ENCODE measurements at regions not wholly inside any gene's neighbourhood (a gene's known extent, or its start where the extent isn't known, plus 50 kb on each side); places are given as distances from the start of the nearest gene placed in this dataset.

GRCh38 chr1:54460351-54460750 lies 54.2 kb upstream of the SSBP3 start:
- no peak overlapping the region for H3K4me3 ChIP-seq (ENCODE audit: control insufficient read depth, low read depth, low read length)
- no peak for TF ChIP-seq CTCF (conservative IDR thresholded peaks at IDR 0.05; ENCODE audit: control insufficient read depth, insufficient read depth, low read depth, low read length)
- no peak for DNase-seq (ENCODE audit: low read depth)

DNA sequence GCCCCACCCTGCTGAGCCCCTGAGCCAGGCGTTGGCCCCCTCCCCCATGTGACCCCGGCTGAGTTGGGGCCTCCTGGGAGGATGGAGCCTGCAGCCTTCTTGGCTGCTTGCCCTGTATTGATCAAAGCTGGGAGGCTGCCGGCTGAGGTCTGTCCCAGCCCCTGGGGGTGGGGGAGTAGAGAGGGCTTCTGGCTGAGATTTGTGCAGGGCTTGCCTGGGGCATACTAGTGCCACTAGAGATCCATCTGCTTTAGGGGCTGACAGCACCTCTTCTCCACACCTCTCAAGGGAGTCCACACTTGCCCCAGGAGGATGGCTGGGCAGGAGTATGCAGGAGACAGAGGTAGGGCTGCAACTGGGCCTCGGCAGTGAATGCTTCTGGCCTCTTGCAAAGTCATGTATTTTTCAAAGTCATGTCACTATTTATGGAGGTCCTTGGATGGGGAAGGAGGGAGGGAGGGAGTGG lies 53.6 kb upstream of the SSBP3 start:
- no peak for TF ChIP-seq CTCF (conservative IDR thresholded peaks at IDR 0.05; ENCODE audit: control insufficient read depth, insufficient read depth, low read depth, low read length)
- H3K4me3 ChIP-seq (ENCODE audit: control insufficient read depth, low read depth, low read length) = no peak overlapping the region

DNA sequence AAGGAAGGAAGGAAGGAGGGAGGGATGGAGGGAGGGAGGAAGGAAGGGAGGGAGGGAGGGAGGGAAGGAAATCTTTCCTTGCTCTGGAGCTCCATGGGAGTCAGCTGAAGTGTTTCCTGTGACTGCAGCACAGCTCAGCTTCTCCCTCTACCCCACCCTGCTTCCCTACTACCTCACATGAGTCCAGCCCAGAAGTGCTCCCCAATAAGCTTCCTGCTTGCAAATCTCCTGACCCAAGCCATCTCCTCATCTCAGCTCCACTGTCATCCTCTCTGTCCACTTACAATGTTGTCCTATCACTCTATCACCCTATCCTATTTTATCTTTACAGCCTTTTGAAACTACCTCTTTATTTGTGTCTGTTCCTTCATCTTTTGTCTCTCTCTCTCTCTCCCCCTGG lies 52.9 kb upstream of the SSBP3 start:
- DNase-seq (ENCODE audit: low read depth) = no peak
- TF ChIP-seq CTCF (conservative IDR thresholded peaks at IDR 0.05; ENCODE audit: control insufficient read depth, insufficient read depth, low read depth, low read length) = no peak
- no peak overlapping the region for H3K4me3 ChIP-seq (ENCODE audit: control insufficient read depth, low read depth, low read length)

More for the DNA sequence above, 53.6 kb upstream of the SSBP3 start:
- DNase-seq (ENCODE audit: low read depth) = no peak

- no peak overlapping the region for H3K4me3 ChIP-seq (ENCODE audit: control insufficient read depth, low read depth, low read length)
- no peak for DNase-seq (ENCODE audit: low read depth)
- TF ChIP-seq CTCF (conservative IDR thresholded peaks at IDR 0.05; ENCODE audit: control insufficient read depth, insufficient read depth, low read depth, low read length) = no peak
Observed at GRCh38 chr1:54456921-54457529, 50.8 kb upstream of the SSBP3 start.

GRCh38 chr1:54456361-54456760 lies 50.2 kb upstream of the SSBP3 start:
- DNase-seq (ENCODE audit: low read depth) = no peak
- H3K4me3 ChIP-seq (ENCODE audit: control insufficient read depth, low read depth, low read length) = no peak overlapping the region
- TF ChIP-seq CTCF (conservative IDR thresholded peaks at IDR 0.05; ENCODE audit: control insufficient read depth, insufficient read depth, low read depth, low read length) = no peak

Data from fibroblast of mammary gland (primary cell).